ENCODE measurements at regions not wholly inside any gene's neighbourhood (a gene's known extent, or its start where the extent isn't known, plus 50 kb on each side); places are given as distances from the start of the nearest gene placed in this dataset.
A peak's percentile ranks its signal among the peaks of the same experiment; 100 is the strongest.
"Not testable (repeated sequence)": the region's sequence is repeated elsewhere in the genome, so short reads cannot be mapped to it uniquely, and the experiment has no call there.

- not testable (repeated sequence) for DNase-seq (ENCODE audit: low read depth in 2 of 3, low spot score in 2 of 3)
Observed at GRCh38 chrY:7320171-7320570, 408.6 kb upstream of the AMELY start.

DNA sequence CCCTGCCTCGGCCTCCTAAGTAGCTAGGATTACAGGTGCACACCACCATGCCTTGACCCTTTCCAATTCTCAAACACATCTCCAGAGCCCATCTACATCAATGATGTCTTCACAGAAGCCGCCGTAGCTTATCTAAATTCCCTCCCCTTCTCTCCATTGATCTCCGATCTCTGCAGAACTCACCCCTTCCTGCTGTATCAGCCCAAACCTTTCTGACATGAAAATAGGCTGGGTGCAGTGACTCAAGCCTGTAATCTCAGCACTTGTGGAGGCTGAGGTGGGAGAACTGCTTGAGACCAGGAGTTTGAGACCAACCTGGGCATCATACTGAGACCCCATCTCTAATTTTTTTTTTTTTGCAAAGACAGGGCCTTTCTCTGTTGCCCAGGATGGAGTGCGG lies 406.6 kb upstream of the AMELY start:
- no peak for DNase-seq (ENCODE audit: low read depth in 2 of 3, low spot score in 2 of 3)

DNA sequence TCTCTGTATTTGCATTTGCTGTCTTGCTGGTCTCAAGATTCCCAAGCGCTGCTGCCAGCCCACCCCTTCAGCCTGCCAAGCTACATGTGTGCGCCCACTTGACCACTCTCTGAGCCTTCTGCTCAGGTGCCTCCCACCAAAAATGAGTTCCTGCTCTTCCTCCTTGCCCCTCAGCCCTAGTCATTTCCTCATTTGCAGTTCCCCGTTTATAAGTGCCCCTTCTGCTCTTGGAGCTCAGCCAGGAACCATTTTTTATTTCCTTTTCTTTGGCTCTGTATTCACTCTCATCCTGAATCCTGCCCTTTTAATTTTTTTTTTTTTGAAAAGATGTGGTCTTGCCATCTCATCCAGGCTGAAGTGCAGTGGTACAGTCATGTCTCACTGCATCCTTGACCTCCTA lies 406.0 kb upstream of the AMELY start:
- DNase-seq (ENCODE audit: low read depth in 2 of 3, low spot score in 2 of 3), result no peak

DNA sequence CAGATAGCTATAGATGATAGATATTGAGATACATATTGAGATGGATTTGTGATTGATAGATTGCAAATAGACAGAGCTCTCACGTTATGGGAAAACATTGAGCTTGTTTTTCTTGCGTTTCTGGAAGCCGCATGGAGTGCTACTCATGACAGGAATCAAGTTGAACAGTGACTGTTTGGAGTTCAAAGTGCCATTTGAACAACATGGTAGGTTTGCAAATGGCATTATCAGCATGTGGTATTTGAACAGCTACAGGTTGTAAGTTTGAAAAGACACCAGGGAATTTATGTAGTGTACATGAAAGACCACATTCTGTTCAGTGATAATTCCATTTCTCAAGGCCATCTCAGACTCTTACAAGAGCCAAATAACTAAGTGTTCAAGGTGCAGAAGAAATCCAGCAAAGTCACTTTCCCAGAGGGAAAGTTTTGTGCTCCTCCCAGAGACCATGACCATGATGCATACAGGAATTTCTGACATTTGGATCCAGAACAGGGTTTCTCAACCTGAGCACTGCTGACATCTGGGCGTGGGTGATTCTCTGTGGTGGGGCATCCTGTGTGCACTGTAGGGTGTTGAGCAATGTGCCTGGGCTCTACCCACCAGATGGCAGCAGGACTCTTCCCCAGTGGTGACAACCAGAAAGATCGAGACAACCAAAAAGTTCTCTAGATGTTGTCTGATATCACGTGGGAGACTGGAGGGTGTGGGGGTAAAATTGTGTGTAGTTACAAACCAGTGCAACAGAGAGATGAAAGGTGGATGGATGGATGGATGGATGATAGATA lies 399.1 kb upstream of the AMELY start:
- DNase-seq (ENCODE audit: low read depth in 2 of 3, low spot score in 2 of 3), result peak in 1 of 3 experiments; percentile 10

GRCh38 chrY:7308816-7309215 lies 397.3 kb upstream of the AMELY start:
- DNase-seq (ENCODE audit: low read depth in 2 of 3, low spot score in 2 of 3), result no peak

DNA sequence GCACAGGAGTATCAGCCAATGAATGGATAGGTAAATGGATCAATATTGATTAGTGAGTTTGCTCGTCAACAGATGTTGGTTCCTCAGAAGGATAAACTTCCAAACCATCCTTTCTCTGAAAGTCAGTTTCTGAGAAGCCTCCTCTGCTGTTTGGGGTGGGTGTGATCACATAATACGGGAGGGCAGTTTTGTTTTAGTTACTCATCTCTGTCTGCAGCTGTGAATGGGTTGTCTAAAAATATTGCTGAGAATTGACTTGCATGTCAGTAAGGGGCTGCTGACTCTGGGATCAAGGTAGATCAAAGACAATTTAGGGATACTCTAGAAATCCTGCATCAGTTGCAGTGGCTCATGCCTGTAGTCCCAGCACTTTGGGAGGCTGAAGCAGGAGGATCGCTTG lies 390.8 kb upstream of the AMELY start:
- DNase-seq (ENCODE audit: low read depth in 2 of 3, low spot score in 2 of 3), result no peak

DNA sequence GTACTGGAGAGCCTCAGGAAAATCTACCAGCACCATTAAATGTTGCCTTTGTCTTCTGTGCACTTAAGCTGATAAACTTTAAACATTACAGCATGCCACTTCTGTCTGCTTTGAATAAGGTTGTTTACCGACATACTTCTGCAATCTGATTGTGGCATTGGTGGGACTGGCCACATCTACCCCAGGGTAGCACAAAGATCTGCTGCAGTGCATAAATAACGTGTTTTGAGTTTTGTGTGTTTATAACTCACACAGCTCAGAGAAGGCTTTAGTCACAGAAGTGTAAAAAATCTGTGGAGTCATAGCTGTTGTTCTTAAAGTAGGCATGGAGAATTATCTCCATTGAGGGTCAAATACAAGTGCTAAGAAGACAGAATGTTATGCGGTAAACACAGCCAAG lies 388.4 kb upstream of the AMELY start:
- no peak for DNase-seq (ENCODE audit: low read depth in 2 of 3, low spot score in 2 of 3)

GRCh38 chrY:7292113-7292512 lies 380.6 kb upstream of the AMELY start:
- DNase-seq (ENCODE audit: low read depth in 2 of 3, low spot score in 2 of 3), result no peak

DNA sequence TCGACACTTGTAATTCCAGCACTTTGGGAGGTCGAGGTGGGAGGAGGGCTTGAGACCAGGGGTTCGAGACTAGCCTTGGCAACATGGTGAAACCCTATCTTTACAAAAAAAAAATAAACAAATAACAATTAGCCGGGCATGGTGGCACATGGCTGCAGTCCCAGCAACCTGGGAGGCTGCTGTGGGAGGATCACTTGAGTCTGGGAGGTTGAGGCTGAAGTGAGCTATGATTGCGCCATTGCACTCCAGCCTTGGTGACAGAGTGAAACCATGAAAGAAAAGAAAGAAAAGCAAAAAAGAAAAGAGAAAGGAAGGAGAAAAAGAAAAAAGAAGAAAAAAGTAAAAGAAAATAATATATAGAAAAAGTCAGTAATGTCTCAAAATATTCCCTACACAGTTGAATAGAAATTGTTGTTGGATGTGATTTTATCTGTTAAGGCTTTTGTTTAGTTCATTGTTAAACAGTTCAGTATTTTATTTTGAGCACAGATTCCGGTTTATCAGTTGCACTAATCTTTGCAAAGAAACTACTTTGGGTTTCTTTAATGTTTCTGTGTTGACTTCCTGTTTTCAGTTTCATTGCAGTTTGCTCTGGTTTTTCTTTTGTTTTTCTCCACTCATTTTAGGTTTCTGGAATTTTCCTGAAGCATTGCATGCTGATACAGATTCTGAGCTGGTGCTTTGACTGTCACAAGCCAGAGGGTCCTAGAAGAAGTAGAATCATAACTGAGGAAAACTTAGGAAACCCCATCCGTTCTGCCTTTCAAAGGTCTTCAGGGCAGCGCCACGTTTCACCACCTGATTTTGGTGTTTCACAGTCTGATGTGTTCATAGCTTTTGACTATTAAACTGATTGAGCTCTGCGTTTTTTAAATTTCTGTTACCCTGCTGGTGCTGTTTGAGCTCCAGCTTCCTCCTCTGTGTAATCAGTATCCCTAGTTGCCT lies 378.6 kb upstream of the AMELY start:
- no peak for DNase-seq (ENCODE audit: low read depth in 2 of 3, low spot score in 2 of 3)

GRCh38 chrY:7288611-7289010 lies 377.1 kb upstream of the AMELY start:
- no peak for DNase-seq (ENCODE audit: low read depth in 2 of 3, low spot score in 2 of 3)

- DNase-seq (ENCODE audit: low read depth in 2 of 3, low spot score in 2 of 3), result not testable (repeated sequence)
Observed at GRCh38 chrY:7287963-7288362, 376.4 kb upstream of the AMELY start.

GRCh38 chrY:7285388-7285787 lies 373.8 kb upstream of the AMELY start:
- DNase-seq (ENCODE audit: low read depth in 2 of 3, low spot score in 2 of 3), result no peak

DNA sequence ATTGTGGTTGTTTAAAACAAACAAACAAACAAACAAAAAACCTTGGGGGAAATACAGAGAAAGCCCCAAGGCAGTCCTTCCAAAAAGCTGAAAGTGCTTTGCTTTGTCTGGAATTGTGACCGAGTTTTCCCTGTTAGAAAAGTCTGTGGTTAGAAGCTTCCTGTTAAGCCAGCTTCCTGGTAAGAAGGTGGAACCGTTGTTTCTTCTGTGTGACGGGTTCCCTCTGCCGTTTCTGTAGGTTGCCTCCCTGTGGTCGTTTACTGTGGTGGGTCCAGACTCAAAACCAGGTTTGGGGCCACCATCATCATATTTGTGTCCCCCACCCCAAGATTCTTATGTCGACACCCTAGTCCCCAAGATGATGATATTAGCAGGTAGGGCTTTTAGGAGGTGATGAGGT lies 371.4 kb upstream of the AMELY start:
- DNase-seq (ENCODE audit: low read depth in 2 of 3, low spot score in 2 of 3), result no peak

- DNase-seq (ENCODE audit: low read depth in 2 of 3, low spot score in 2 of 3), result not testable (repeated sequence)
Observed at GRCh38 chrY:7280151-7280740, 368.7 kb upstream of the AMELY start.

DNA sequence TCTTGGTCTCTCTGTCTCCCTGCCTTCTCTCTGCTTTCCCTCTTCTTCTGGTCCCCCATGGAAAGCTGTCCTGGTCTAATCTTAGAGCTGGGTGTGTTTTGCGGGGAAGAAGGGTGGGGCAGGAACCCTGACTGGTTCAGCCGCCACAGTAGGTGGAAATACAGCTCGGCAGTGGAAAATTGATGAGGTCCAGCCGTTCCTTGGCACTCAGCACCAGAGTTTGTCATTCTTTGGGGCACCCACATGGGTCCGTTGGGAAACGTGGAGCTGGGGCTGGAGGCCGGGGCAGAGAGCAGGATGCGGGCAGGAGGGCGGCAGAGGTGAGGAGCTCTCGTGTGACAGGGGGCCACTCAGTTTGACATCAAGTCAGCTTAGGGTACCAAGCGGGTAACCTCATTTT lies 364.2 kb upstream of the AMELY start:
- DNase-seq (ENCODE audit: low read depth in 2 of 3, low spot score in 2 of 3), result no peak

DNA sequence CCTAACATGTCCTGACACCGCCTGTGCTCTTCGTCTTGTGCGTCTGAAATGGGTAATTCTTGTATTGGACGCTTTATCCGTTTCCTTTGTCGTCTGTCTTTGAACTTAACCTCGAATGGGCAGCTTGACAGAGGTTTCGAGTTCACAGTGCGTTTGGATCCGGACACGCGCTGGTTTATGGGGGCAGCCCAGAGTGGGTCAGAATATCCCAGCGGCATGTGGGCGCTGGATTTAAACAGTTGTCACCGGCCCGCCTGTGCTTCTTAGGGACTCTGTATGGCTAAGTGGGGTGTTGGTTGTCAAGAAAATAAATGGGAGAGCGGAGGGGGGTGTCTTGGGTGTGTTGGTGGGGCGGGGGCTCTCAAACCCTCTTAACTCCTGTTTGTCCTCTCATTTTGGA lies 363.5 kb upstream of the AMELY start:
- DNase-seq (ENCODE audit: low read depth in 2 of 3, low spot score in 2 of 3), result no peak

GRCh38 chrY:7274369-7274913 lies 362.9 kb upstream of the AMELY start:
- no peak for DNase-seq (ENCODE audit: low read depth in 2 of 3, low spot score in 2 of 3)

DNA sequence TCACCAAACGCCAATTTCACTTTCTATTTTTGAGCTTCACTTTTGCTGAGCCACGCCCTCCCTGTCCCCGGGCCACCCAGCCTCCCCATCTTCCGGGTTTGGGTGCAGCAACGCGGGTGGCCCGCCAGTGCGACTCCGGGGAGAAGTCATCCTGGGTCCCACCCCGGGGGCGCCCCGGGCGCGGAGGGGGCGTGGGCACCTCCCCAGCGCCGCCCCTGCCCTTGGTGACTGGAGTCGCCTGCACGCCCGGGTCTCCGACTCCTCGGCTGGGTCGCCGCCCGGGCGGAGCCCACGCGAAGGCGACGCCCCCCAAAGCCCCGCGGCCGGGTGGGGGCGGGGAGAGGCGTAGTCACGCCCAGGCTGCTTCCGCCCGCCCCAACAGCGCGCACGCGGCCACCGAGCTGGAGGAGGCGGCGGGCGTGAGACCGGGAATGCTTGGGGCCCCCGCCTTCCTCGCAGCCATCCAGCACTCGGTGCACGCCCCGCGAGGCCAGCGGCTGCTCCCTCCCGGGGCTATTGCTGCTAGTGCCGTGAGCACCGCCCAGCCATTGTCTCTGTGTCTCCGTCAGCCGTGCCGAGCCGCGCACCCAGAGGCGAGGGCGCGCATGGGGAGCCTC lies 362.1 kb upstream of the AMELY start:
- DNase-seq (ENCODE audit: low read depth in 2 of 3, low spot score in 2 of 3), result peak in 1 of 3 experiments; percentile 55

GRCh38 chrY:7272556-7273195 lies 361.1 kb upstream of the AMELY start:
- DNase-seq (ENCODE audit: low read depth in 2 of 3, low spot score in 2 of 3), result no peak

DNA sequence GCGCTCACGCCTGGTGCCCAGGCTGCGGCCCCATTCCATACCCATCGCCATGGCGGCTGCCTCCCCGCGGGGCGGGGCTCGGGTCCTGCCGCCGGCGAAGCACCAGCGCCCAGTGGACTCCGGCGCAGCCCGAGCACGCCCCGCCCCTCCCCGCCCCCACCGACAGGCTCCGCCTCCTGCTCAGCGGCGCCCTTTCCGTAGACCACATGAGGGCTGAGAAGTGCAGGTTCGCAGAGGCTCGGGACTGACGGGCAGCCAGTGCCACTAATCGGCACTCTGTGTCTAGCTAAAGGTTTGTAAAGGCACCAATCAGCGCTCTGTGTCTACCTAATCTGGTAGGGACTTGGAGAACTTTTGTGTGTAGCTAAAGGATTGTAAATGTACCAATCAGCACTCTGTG lies 352.2 kb upstream of the AMELY start:
- no peak for DNase-seq (ENCODE audit: low read depth in 2 of 3, low spot score in 2 of 3)

- DNase-seq (ENCODE audit: low read depth in 2 of 3, low spot score in 2 of 3), result no peak
Observed at GRCh38 chrY:7262531-7262930, 351.0 kb upstream of the AMELY start.

All from activated CD8-positive, alpha-beta memory T cell treated with anti-CD3 and anti-CD28 coated beads for 48 hours (primary cell).